Glomerular visceral epithelial cell (primary cell): ENCODE measurements at regions not wholly inside any gene's neighbourhood (a gene's known extent, or its start where the extent isn't known, plus 50 kb on each side); places are given as distances from the start of the nearest gene placed in this dataset.
A peak's percentile ranks its signal among the peaks of the same experiment; 100 is the strongest.
"Not testable (repeated sequence)": the region's sequence is repeated elsewhere in the genome, so short reads cannot be mapped to it uniquely, and the experiment has no call there.

Experiments
- DNase-seq: peaks from one replicate; pipeline ENCODE4 v3.0.0-alpha.2; 2016; ENCODE audit errors: extremely low spot score

- no peak for DNase-seq
These were observed 65.3 kb upstream of the PTGDR start for GRCh38 chr14:52202151-52202550.

- DNase-seq, result no peak
These were observed 77.1 kb upstream of the PTGDR start for GRCh38 chr14:52190337-52190931.

- no peak for DNase-seq
These were observed 78.2 kb upstream of the PTGDR start for GRCh38 chr14:52189325-52189724.

- no peak for DNase-seq
These were observed 79.1 kb upstream of the PTGDR start for GRCh38 chr14:52188381-52188780.

- DNase-seq, result no peak
These were observed 82.3 kb upstream of the PTGDR start for GRCh38 chr14:52185178-52185577.

- DNase-seq, result no peak
These were observed 84.6 kb upstream of the PTGDR start for GRCh38 chr14:52182853-52183252.

- no peak for DNase-seq
These were observed 88.2 kb upstream of the PTGDR start for GRCh38 chr14:52179141-52179790.

- no peak for DNase-seq
These were observed 91.5 kb upstream of the PTGDR start for GRCh38 chr14:52175982-52176502.

- DNase-seq, result not testable (repeated sequence)
These were observed 95.6 kb upstream of the PTGDR start for GRCh38 chr14:52171932-52172331.

- DNase-seq, result no peak
These were observed 98.0 kb upstream of the NID2 start for GRCh38 chr14:52166822-52167221.

- DNase-seq, result no peak
These were observed 86.9 kb upstream of the NID2 start for GRCh38 chr14:52155651-52156213.

- no peak for DNase-seq
These were observed 86.3 kb upstream of the NID2 start for GRCh38 chr14:52154992-52155650.

- no peak for DNase-seq
These were observed 85.1 kb upstream of the NID2 start for GRCh38 chr14:52153939-52154338.

- no peak for DNase-seq
These were observed 81.3 kb upstream of the NID2 start for GRCh38 chr14:52150162-52150561.

GRCh38 chr14:52148371-52148770 lies 79.5 kb upstream of the NID2 start:
- DNase-seq, result no peak

- no peak for DNase-seq
These were observed 77.6 kb upstream of the NID2 start for GRCh38 chr14:52146504-52146903.

GRCh38 chr14:52144099-52144498 lies 75.2 kb upstream of the NID2 start:
- DNase-seq, result not testable (repeated sequence)

GRCh38 chr14:52142504-52142903 lies 73.6 kb upstream of the NID2 start:
- no peak for DNase-seq

- peak; percentile 92 for DNase-seq
These were observed 62.9 kb upstream of the NID2 start for GRCh38 chr14:52131640-52132320.

- no peak for DNase-seq
These were observed 60.9 kb upstream of the NID2 start for GRCh38 chr14:52129721-52130120.

- DNase-seq, result no peak
These were observed 57.0 kb upstream of the NID2 start for GRCh38 chr14:52125885-52126284.
